A549 (cell line): ENCODE measurements at regions not wholly inside any gene's neighbourhood (a gene's known extent, or its start where the extent isn't known, plus 50 kb on each side); places are given as distances from the start of the nearest gene placed in this dataset.

Source experiments
- BCL3 ChIP-seq: fragments of >200 bp; sonication (Bioruptor Twin); formaldehyde crosslinking; IDR thresholded peaks from 3 replicates; pipeline ENCODE4 v1.6.1; 2016
- CTCF ChIP-seq: fragments of >200 bp; sonication (Bioruptor Twin); formaldehyde crosslinking; IDR thresholded peaks from 3 replicates; pipeline ENCODE4 v1.5.1; 2016
- JUN ChIP-seq, 2 experiments: fragments of >200 bp; sonication (Bioruptor Twin); formaldehyde crosslinking; IDR thresholded peaks; 2 replicates in 1 of 2; 3 replicates in 1 of 2; pipeline ENCODE4 v1.6.1; 2016 to 2017
- MYC ChIP-seq: IDR thresholded peaks from 2 replicates; pipeline ENCODE4 v1.6.1; 2012; ENCODE audit warnings: mild to moderate bottlenecking, inconsistent platforms, low read length, improper control_type of control experiment, borderline replicate concordance
- POLR2A ChIP-seq: IDR thresholded peaks from 2 replicates; pipeline ENCODE4 v1.6.1; 2012; ENCODE audit warnings: mild to moderate bottlenecking, low read length

GRCh38 chr12:126588586-126589249 is 1523.5 kb downstream of the AACS start:
- TF ChIP-seq CTCF (no peak), BCL3 (no peak), JUN (IDR thresholded peaks at IDR 0.05) (no peak), MYC (no peak), POLR2A (no peak)
